H1 (cell line): ENCODE measurements at regions not wholly inside any gene's neighbourhood (a gene's known extent, or its start where the extent isn't known, plus 50 kb on each side); places are given as distances from the start of the nearest gene placed in this dataset.

Source experiments
- CTCF ChIA-PET: fragments of 300-600 bp; sonication (Branson Sonifier 250); formaldehyde crosslinking; loops from one replicate; lab custom pipeline; 2021; ENCODE audit not compliant: partially characterized antibody; lab: Charles Lee
- POLR2A ChIA-PET: fragments of 300-600 bp; sonication (Branson Sonifier 250); formaldehyde crosslinking; loops from one replicate; lab custom pipeline; 2021; ENCODE audit warnings: inconsistent platforms; ENCODE audit not compliant: partially characterized antibody; lab: Charles Lee
- DNase-seq, 2 experiments: peaks; one replicate each; pipeline versions ENCODE4 v3.0.0 to v3.0.0-alpha.2; 2010 to 2022; ENCODE audit warnings: low spot score in 2 of 2, low read depth in 1 of 2, mixed read lengths in 1 of 2
- FAIRE-seq: peaks from 2 replicates; lab custom pipeline; 2011; peaks lifted over from hg19 to GRCh38; lab: Jason Lieb, UNC
- H2AFZ ChIP-seq: 2 replicates; pipeline ENCODE4 v1.8.1; 2012; ENCODE audit warnings: low read length, inconsistent platforms
- H2AK5ac ChIP-seq: 2 replicates; pipeline ENCODE4 v1.6.1; 2013; ENCODE audit warnings: low read depth, low read length
- H2BK120ac ChIP-seq: replicated peaks from 2 replicates; pipeline ENCODE3; 2013; ENCODE audit warnings: low read depth, low read length, inconsistent platforms
- H2BK12ac ChIP-seq: 2 replicates; pipeline ENCODE4 v1.6.1; 2013; ENCODE audit warnings: low read depth, low read length
- H2BK15ac ChIP-seq: 2 replicates; pipeline ENCODE4 v1.6.1; 2013; ENCODE audit warnings: low read length
- H2BK20ac ChIP-seq: 2 replicates; pipeline ENCODE4 v1.6.1; 2013; ENCODE audit warnings: low read length
- H2BK5ac ChIP-seq: 2 replicates; pipeline ENCODE4 v1.6.1; 2013; ENCODE audit warnings: low read depth, low read length
- H3K14ac ChIP-seq: 2 replicates; pipeline ENCODE4 v1.6.1; 2013; ENCODE audit warnings: inconsistent platforms; ENCODE audit not compliant: insufficient read length
- H3K18ac ChIP-seq: 2 replicates; pipeline ENCODE4 v1.6.1; 2013; ENCODE audit warnings: low read length; ENCODE audit errors: extremely low read depth
- H3K23ac ChIP-seq: 2 replicates; pipeline ENCODE4 v1.6.1; 2013; ENCODE audit warnings: inconsistent platforms; ENCODE audit not compliant: insufficient read length
- H3K23me2 ChIP-seq: 2 replicates; pipeline ENCODE4 v1.6.1; 2013; ENCODE audit warnings: low read depth, low read length
- H3K27ac ChIP-seq: 2 replicates; pipeline ENCODE4 v1.6.1; 2011; ENCODE audit warnings: low read depth, low read length, inconsistent platforms
- H3K27me3 ChIP-seq, 4 experiments: replicated peaks in 1 of 4; 1 replicate in 1 of 4; 2 replicates in 3 of 4; pipeline versions ENCODE4 v1.6.1 to v1.8.1; 2011 to 2013; ENCODE audit warnings: low read length in 3 of 4, mild to moderate bottlenecking in 3 of 4, inconsistent platforms in 2 of 4, mixed read lengths in 2 of 4, moderate library complexity in 1 of 4; ENCODE audit not compliant: control insufficient read depth in 3 of 4, insufficient read depth in 3 of 4; ENCODE audit errors: extremely low read depth in 1 of 4
- H3K36me3 ChIP-seq, 4 experiments: 2 replicates each; pipeline versions ENCODE4 v1.6.1 to v1.8.1; 2011 to 2013; ENCODE audit warnings: mild to moderate bottlenecking in 4 of 4, low read length in 3 of 4, moderate library complexity in 2 of 4, control low read depth in 1 of 4, inconsistent platforms in 1 of 4; ENCODE audit not compliant: insufficient read depth in 4 of 4, control insufficient read depth in 2 of 4
- H3K4ac ChIP-seq: replicated peaks from 2 replicates; pipeline ENCODE3; 2013; ENCODE audit warnings: low read length, low read depth, mixed read lengths, inconsistent platforms; ENCODE audit not compliant: insufficient read length
- H3K4me1 ChIP-seq, 4 experiments: replicated peaks in 1 of 4; 1 replicate in 1 of 4; 2 replicates in 3 of 4; pipeline versions ENCODE4 v1.6.1 to v1.8.1; 2011 to 2013; ENCODE audit warnings: low read length in 3 of 4, inconsistent platforms in 2 of 4, mixed read lengths in 1 of 4; ENCODE audit not compliant: insufficient read depth in 4 of 4, control insufficient read depth in 3 of 4
- H3K4me2 ChIP-seq, 2 experiments: 2 replicates each; pipeline versions ENCODE4 v1.6.1 to v1.8.1; 2011 to 2013; ENCODE audit warnings: low read depth in 2 of 2, low read length in 2 of 2, control low read depth in 1 of 2, inconsistent platforms in 1 of 2, mild to moderate bottlenecking in 1 of 2; ENCODE audit not compliant: insufficient read depth in 1 of 2
- H3K4me3 ChIP-seq, 4 experiments: fragments of 200-600, 300-600 bp in 1 of 4; sonication (generic), shearing (Covaris generic), sonication (Bioruptor Twin) in 1 of 4; 2 replicates each; pipeline versions ENCODE4 v1.5.1 to v1.8.1; 2011 to 2016; ENCODE audit warnings: low read length in 4 of 4, low read depth in 3 of 4, control low read depth in 2 of 4, inconsistent platforms in 2 of 4, mild to moderate bottlenecking in 2 of 4, mixed read lengths in 1 of 4, moderate library complexity in 1 of 4; ENCODE audit not compliant: insufficient read depth in 2 of 4; ENCODE audit errors: extremely low read depth in 1 of 4
- H3K56ac ChIP-seq: replicated peaks from 2 replicates; pipeline ENCODE3; 2013; ENCODE audit warnings: low read depth, mild to moderate bottlenecking, mixed read lengths, low read length, inconsistent platforms; ENCODE audit not compliant: insufficient read length
- H3K79me1 ChIP-seq: 2 replicates; pipeline ENCODE4 v1.6.1; 2013; ENCODE audit warnings: low read depth, low read length, control low read depth
- H3K79me2 ChIP-seq, 2 experiments: 2 replicates each; pipeline versions ENCODE4 v1.6.1 to v1.8.1; 2012 to 2013; ENCODE audit warnings: low read length in 2 of 2, mild to moderate bottlenecking in 2 of 2, inconsistent platforms in 1 of 2; ENCODE audit not compliant: insufficient read depth in 2 of 2, control insufficient read depth in 1 of 2
- H3K9ac ChIP-seq, 4 experiments: replicated peaks in 1 of 4; 1 replicate in 1 of 4; 2 replicates in 3 of 4; pipeline versions ENCODE4 v1.6.1 to v1.8.1; 2011 to 2013; ENCODE audit warnings: low read depth in 3 of 4, low read length in 3 of 4, control low read depth in 2 of 4, mild to moderate bottlenecking in 2 of 4, moderate library complexity in 2 of 4, inconsistent platforms in 1 of 4; ENCODE audit errors: extremely low read depth in 1 of 4
- H3K9me3 ChIP-seq, 2 experiments: 2 replicates each; pipeline versions ENCODE4 v1.6.1 to v1.8.1; 2012 to 2013; ENCODE audit warnings: mild to moderate bottlenecking in 2 of 2, moderate library complexity in 2 of 2, control low read depth in 1 of 2, inconsistent platforms in 1 of 2, low read depth in 1 of 2, low read length in 1 of 2, mixed read lengths in 1 of 2; ENCODE audit not compliant: insufficient read depth in 2 of 2
- H4K20me1 ChIP-seq, 2 experiments: replicated peaks in 1 of 2; 2 replicates each; pipeline versions ENCODE3 to v1.8.1; 2011 to 2013; ENCODE audit warnings: inconsistent platforms in 2 of 2, low read length in 2 of 2, mild to moderate bottlenecking in 1 of 2; ENCODE audit not compliant: insufficient read depth in 2 of 2, control insufficient read depth in 1 of 2
- H4K5ac ChIP-seq: 2 replicates; pipeline ENCODE4 v1.6.1; 2013; ENCODE audit warnings: low read length, low read depth, mixed read lengths, inconsistent platforms; ENCODE audit not compliant: insufficient read length
- H4K8ac ChIP-seq: 2 replicates; pipeline ENCODE4 v1.8.0; 2013; ENCODE audit warnings: mild to moderate bottlenecking, moderate library complexity, low read length, inconsistent platforms; ENCODE audit not compliant: insufficient read depth; ENCODE audit errors: extremely low read depth
- H4K91ac ChIP-seq: replicated peaks from 2 replicates; pipeline ENCODE3; 2013; ENCODE audit warnings: low read length, mixed read lengths, inconsistent platforms; ENCODE audit not compliant: insufficient read length
- BACH1 ChIP-seq: IDR thresholded peaks from 2 replicates; pipeline ENCODE4 v1.6.1; 2012; ENCODE audit warnings: low read length, improper control_type of control experiment
- CHD2 ChIP-seq: IDR thresholded peaks from 2 replicates; pipeline ENCODE4 v1.6.1; 2012; ENCODE audit warnings: low read length, improper control_type of control experiment
- CREB1 ChIP-seq: IDR thresholded peaks from 2 replicates; pipeline ENCODE4 v1.6.1; 2012; ENCODE audit warnings: inconsistent platforms
- CTBP2 ChIP-seq: IDR thresholded peaks from 2 replicates; pipeline ENCODE4 v1.7.0; 2011; ENCODE audit warnings: borderline replicate concordance, mild to moderate bottlenecking, moderate library complexity, mixed read lengths, low read length; ENCODE audit not compliant: insufficient read depth, insufficient read length
- GABPA ChIP-seq: IDR thresholded peaks from 2 replicates; pipeline ENCODE4 v1.6.1; 2011; ENCODE audit warnings: mild to moderate bottlenecking, low read length, moderate library complexity, borderline replicate concordance; ENCODE audit not compliant: insufficient read depth
- JUN ChIP-seq: IDR thresholded peaks from 2 replicates; pipeline ENCODE4 v1.6.1; 2011; ENCODE audit warnings: low read depth, mild to moderate bottlenecking, improper control_type of control experiment, low read length
- RBBP5 ChIP-seq: IDR thresholded peaks from 2 replicates; pipeline ENCODE4 v1.7.1; 2012; ENCODE audit warnings: low read depth, mild to moderate bottlenecking, inconsistent platforms, low read length, moderate library complexity, borderline replicate concordance
- RFX5 ChIP-seq: IDR thresholded peaks from 2 replicates; pipeline ENCODE4 v1.6.1; 2011; ENCODE audit warnings: low read depth, low read length, improper control_type of control experiment, borderline replicate concordance
- RNF2 ChIP-seq: fragments of 200-900, 300-1000 bp; sonication (generic); IDR thresholded peaks from 2 replicates; pipeline ENCODE4 v1.7.1; 2016; ENCODE audit warnings: borderline replicate concordance, low read depth, mild to moderate bottlenecking, antibody characterized with exemption, low read length; ENCODE audit not compliant: poor library complexity, severe bottlenecking; ENCODE audit errors: missing control alignments
- SIN3A ChIP-seq, 2 experiments: IDR thresholded peaks in 1 of 2; conservative IDR thresholded peaks in 1 of 2; 2 replicates each; pipeline ENCODE4 v1.6.1; 2011 to 2012; ENCODE audit warnings: low read length in 2 of 2, improper control_type of control experiment in 1 of 2, low read depth in 1 of 2, mild to moderate bottlenecking in 1 of 2
- SP1 ChIP-seq: IDR thresholded peaks from 2 replicates; pipeline ENCODE4 v1.6.1; 2011; ENCODE audit warnings: low read depth, low read length
- TAF1 ChIP-seq: IDR thresholded peaks from 2 replicates; pipeline ENCODE4 v1.6.1; 2011; ENCODE audit warnings: mild to moderate bottlenecking, low read depth, low read length
- WGBS, 2 experiments: shearing (Covaris generic) in 1 of 2; methylation state at CpG; one replicate each; pipeline versions ENCODE4 v1.1.6 to v1.1.7; 2013 to 2015; ENCODE audit warnings: low lambda C conversion rate in 2 of 2, mixed read lengths in 2 of 2, inconsistent platforms in 1 of 2, low coverage in 1 of 2, missing lambda C conversion rate in 1 of 2; ENCODE audit not compliant: insufficient replicate concordance in 2 of 2, insufficient coverage in 1 of 2, insufficient read length in 1 of 2; ENCODE audit errors: extremely low coverage in 1 of 2, missing lambda C conversion rate in 1 of 2; 5-methylcytosine and 5-hydroxymethylcytosine counted together
- TF ChIP-seq, protein P1 (sequence below): IDR thresholded peaks from 2 replicates; pipeline ENCODE4 v1.6.1; 2012; ENCODE audit warnings: inconsistent platforms

DNA sequence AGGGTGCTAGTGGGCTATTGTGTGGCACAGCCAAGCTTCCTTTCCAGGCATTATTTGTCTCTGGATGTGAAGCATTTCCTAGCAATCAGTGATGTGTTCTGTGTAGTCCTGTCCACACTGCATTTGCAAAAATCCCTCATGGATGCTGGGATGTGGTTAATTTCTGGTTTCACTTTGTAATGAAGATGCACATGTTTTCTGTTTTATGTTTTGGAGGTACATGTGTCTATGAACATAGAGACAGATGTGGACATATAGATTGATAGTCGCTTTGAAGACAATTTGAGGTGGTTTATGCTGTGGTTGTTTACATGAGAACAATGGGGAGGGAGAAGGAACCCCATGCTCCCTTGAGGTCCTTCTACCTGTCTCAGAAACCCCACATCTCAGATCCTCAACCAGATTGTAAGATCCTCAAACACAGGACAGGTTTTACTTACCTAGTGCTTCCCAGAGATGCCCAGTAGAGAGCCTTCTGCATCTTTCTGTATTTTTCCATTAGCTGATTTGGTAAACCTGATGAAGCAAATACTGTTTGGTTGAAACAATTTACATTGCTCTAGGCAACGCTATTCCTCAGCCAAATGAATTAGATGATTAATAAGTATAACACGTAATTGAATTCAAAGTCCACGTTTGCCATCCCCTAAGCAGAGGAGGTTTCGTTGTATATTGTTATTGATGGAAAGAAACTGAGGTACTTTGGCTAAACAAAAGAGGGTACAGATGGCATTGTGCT, 204.4 kb downstream of the SPP2 start:
- H3K18ac ChIP-seq: no peak overlapping the region
- H2BK15ac ChIP-seq: no peak overlapping the region
- H2AK5ac ChIP-seq: no peak overlapping the region
- no peaks in the 10 kb centered on the region for H3K9me3 ChIP-seq
- no peak overlapping the region for H3K4me2 ChIP-seq
- no peak overlapping the region for H3K14ac ChIP-seq
- H2BK20ac ChIP-seq: no peak overlapping the region
- H3K4ac ChIP-seq: no peak overlapping the region
- 87% methylated on average over 5 of the region's 5 CpGs; no CpG with 5 or more reads in 1 of the 2 experiments for WGBS, 2 experiments
- no peak overlapping the region for H4K8ac ChIP-seq
- peaks cover 0 to 5% (median 0%) of the 10 kb centered on the region in 4 experiments; a peak in 2 of 7 replicates for H3K4me1 ChIP-seq
- H3K23ac ChIP-seq: no peak overlapping the region
- H4K91ac ChIP-seq: no peak overlapping the region
- FAIRE-seq: no peak
- H3K36me3 ChIP-seq: no peaks in the 10 kb centered on the region
- H3K56ac ChIP-seq: no peak overlapping the region
- no peaks in the 10 kb centered on the region for H3K79me2 ChIP-seq
- no peaks in the 10 kb centered on the region for H3K79me1 ChIP-seq
- no peak overlapping the region for H2BK120ac ChIP-seq
- no peaks in the 10 kb centered on the region for H3K27me3 ChIP-seq
- no peak overlapping the region for H3K9ac ChIP-seq
- no peak overlapping the region for H3K27ac ChIP-seq
- no peak overlapping the region for H2BK12ac ChIP-seq
- no peaks in the 10 kb centered on the region for H4K20me1 ChIP-seq
- no peak overlapping the region for H4K5ac ChIP-seq
- no peak overlapping the region for H3K4me3 ChIP-seq
- POLR2A ChIA-PET: no interaction called here
- no peaks in the 10 kb centered on the region for H3K23me2 ChIP-seq
- no peak overlapping the region for H2BK5ac ChIP-seq
- no peak overlapping the region for H2AFZ ChIP-seq
- DNase-seq: no peak
- CTCF ChIA-PET: no interaction called here
- no peak for TF ChIP-seq CREB1
- no peak for TF ChIP-seq TAF1
- TF ChIP-seq, protein P1, sequence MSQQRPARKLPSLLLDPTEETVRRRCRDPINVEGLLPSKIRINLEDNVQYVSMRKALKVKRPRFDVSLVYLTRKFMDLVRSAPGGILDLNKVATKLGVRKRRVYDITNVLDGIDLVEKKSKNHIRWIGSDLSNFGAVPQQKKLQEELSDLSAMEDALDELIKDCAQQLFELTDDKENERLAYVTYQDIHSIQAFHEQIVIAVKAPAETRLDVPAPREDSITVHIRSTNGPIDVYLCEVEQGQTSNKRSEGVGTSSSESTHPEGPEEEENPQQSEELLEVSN: no peak
- no peak for TF ChIP-seq JUN
- TF ChIP-seq RNF2: no peak
- no peak for TF ChIP-seq SIN3A (conservative IDR thresholded peaks at IDR 0.05 in 1 of 2, IDR thresholded peaks at IDR 0.05 in 1 of 2; ENCODE audit: low read depth in 1 of 2, low read length in 2 of 2)
- TF ChIP-seq BACH1: no peak
- no peak for TF ChIP-seq RBBP5
- no peak for TF ChIP-seq RFX5
- TF ChIP-seq GABPA: no peak
- no peak for TF ChIP-seq CHD2
- TF ChIP-seq CTBP2: no peak
- no peak for TF ChIP-seq SP1
